NCI-H128 (cell line): ENCODE measurements at regions not wholly inside any gene's neighbourhood (a gene's known extent, or its start where the extent isn't known, plus 50 kb on each side); places are given as distances from the start of the nearest gene placed in this dataset.
"Not testable (repeated sequence)": the region's sequence is repeated elsewhere in the genome, so short reads cannot be mapped to it uniquely, and the experiment has no call there.

Source experiments
- DNase-seq: peaks from one replicate; lab custom pipeline; 2025; ENCODE audit not compliant: unreplicated experiment; lab: John Stamatoyannopoulos, UW

DNA sequence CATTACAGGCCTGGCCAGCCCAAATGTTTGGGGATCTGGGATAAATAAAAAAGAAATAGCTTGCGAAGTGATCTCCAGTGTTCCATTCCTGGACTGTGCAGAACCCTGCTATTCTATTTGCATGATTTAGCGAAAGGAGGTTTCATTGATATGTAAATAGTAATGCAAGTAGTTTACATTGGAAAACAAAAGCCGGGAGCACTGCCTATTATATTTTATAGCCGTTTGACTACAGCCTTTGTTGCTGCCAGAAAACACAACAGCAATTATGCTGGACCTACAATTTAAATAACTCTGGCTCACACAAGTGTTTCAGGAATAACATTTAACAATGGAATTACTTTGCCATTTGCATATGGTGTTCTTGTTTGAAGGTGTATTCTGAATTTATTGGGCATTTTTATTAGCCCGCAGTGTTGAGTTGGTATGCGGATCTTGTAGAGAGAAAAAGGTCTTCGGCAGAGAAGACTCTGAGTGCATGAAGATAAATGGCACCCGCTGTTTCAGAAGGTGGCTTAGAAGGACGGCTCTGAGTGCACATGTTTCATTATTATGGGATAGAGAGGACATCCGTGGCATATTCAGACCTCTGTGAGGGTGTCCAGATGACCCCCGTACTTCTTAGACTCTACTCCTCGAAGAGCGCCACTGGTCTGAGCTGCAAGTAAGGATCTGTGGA lies 315.0 kb downstream of the BRD1 start:
- no peak for DNase-seq

DNA sequence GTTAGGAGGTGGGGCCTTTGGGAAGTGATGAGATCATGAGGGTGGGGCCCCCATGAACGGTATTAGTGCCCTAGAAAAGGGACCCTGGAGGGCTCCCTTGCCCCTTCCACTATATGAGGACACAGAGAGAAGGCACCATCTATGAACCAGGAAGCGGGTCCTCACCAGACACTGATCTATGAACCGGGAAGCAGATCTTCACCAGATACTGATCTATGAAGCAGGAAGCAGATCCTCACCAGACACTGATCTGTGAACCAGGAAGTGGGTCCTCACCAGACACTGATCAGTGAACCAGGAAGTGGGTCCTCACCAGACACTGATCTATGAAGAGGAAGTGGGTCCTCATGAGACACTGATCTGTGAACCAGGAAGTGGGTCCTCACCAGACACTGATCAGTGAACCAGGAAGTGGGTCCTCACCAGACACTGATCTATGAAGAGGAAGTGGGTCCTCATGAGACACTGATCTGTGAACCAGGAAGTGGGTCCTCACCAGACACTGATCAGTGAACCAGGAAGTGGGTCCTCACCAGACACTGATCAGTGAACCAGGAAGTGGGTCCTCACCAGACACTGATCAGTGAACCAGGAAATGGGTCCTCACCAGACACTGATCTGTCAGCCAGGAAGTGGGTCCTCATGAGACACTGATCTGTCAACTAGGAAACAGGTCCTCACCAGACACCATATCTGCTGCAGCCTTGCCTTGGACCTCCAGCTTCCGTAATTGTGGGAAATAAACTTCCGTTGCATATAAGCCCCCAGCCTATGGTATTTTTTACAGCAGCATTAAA lies 316.1 kb downstream of the BRD1 start:
- DNase-seq = not testable (repeated sequence)

DNA sequence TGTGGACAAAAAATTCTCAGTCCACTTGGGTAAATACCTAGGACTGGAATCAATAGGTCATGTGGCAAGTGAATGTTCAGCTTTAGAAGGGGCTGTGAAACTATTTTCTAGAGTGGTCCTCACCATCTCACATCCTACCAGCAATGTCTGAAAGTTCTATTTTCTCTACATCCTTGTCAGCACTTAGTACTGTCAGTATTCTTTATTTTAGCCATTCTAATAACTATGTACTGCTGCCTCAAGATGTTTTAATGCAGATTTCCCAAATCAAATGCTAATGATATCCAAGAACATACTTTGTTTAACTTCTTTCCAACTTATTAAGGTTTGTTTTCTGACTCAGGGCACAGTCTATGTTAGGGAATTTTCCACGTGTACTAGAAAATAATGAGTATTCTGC lies 317.0 kb downstream of the BRD1 start:
- no peak for DNase-seq

DNA sequence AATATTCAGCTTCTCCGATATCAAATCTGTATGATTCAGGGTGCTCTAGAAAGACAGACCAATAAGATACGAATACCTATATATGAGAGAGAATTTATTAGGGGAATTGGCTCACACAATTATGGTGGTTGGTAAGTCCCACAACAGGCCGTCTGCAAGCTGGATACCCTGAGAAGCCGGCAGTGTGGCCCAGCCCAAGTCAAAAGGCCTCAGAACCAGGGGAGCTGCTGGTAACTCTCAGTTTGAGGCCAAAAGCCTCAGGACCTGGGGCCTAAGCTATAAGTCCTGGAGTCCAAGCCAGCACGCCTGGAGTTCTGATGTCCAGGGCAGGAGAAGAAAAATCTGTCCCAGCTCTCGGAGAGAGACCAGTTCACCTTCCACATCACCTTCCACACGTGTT lies 318.7 kb downstream of the BRD1 start:
- DNase-seq = no peak

DNA sequence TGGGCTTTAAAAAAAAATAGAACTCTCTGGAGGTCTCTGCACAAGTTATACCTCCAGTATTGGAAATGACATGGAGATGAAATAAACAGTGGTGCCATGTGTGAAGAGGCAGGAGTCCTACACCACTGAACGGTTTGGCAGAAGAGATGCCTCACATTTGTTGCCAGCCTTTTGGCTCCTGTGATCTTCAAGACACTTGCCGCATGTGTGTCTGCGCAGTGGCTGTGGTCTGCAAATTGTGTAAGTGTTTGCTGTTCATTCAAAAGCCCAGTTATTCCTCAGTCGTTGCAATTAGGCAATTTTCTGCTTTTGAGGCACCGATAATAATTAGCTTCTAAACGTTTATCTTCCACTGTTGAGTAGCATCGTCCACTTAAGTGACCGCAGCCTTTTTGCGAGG lies 319.1 kb downstream of the BRD1 start:
- no peak for DNase-seq

DNA sequence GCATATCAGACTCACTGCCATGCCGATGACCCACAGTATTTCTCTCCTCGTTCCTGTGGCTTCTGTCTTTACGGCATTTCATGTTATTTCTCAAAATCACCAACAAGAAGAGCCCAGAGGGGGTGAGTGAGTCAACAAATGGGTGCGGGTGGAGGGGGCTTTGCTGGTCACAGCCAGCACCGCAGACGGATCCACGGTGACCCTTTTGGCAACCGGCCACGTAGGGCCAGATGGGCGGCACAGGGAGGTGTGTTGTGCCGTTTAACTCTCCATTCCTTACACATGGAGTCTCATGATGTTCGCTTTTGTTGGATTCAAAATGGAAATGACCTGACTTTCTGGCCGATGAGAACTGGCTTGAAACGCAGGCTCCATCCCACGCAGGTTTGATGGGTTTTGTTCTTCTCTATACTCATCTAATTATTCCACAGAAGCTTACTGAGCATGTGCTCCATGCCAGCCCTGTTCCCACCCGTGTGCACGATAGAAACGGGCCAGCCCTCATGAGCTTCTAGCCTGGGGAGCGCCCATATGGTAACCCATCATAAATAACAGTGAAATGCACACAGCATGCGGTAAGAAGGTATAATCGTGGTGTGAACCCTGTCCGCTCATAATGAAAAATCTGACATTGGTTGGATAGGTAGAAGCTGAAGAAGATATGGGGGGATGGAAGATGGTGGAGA lies 319.9 kb downstream of the BRD1 start:
- DNase-seq = no peak

DNA sequence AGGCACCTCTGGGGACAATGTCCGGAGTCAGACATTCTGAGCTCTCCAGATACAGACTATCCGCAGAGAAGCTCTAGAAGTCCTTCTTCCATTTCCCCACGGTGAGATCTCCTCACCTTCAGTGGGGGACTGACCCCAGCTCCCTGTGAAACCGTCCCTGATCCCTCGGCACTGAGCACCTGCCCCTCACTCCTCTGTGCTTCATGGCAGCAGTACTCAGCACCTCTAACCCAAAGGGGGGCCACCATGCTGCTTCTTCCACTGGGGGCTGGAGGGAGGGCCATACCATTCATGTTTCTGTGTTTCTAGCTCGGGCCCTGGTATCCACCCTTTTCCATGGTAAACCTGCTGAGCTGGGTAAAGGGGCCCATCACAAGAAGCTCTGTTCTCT lies 321.7 kb downstream of the BRD1 start:
- no peak for DNase-seq

DNA sequence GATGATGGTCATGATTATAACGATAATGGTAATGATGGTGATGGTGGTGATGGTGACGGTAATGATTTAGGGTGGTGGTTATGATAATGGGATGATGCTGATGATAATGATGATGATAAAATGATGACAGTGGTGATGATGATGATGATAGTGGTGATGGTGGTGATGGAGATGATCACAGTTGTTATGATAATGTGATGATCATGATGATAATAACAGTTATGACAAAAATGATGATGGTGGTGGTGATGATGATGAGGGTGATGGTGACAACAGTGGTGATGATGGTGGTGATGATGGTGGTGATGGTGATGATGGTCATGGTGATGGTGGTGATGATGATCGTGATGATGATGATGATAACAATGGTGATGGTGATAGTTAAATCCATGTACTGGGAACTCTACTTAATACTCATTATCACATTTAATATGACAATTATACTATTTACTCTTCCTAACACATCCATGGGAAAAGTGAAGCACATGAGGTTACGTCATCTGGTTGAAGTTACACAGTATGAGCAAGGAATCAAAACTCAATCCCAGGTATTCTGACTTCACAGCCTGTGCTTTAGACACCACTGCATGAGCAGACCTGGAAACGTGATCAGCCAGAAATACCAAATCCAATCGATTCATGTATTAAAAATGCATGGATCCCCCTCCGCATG lies 322.2 kb downstream of the BRD1 start:
- DNase-seq = no peak

DNA sequence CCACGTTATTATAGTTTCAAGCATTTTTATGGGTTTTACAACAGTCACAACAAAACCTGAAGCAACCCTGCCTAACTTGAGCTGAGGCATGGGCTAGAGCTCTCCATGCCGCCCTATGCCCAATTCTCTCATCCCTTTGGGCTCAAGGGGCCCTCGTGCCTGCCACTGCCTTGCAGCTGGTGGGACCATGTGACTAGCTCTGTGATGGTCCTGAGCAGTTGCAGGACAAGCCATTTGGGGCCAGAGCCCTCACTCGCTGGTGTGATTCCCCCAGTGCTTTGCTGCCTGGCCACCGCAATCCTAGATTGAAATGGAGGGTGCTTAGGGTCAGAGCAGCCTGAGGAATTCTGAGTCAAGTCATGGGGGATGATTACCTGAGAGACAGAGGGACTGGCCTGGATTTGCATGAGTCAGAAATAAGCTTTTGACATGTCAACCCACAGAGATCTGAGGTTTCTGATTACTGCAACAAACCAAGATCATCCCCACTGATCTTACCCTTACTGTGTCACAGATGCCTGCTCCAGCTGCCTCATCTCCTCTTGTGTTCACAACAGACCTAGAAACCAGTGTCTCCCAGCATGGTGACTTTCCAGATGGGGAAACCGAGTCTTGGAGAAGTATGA lies 323.7 kb downstream of the BRD1 start:
- DNase-seq = no peak

DNA sequence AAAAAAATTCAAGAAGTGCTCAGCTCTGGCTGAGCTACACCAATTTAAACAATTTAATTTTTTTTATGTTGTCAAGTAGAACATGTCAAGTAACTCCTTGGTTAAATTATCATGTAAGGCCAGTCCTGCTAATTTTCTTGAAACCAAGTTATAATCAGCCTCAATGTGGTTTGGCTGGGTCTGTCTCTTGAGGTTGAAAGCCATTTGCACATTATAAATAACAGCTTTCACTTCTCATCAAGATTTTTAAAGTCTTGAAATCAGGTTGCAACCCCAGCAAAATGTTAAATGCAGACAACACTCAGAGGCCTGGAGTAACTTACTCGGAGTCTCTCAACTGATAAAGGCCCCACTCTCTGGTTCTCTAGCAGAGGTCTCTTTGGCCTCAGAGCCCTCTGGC lies 324.4 kb downstream of the BRD1 start:
- DNase-seq = no peak

DNA sequence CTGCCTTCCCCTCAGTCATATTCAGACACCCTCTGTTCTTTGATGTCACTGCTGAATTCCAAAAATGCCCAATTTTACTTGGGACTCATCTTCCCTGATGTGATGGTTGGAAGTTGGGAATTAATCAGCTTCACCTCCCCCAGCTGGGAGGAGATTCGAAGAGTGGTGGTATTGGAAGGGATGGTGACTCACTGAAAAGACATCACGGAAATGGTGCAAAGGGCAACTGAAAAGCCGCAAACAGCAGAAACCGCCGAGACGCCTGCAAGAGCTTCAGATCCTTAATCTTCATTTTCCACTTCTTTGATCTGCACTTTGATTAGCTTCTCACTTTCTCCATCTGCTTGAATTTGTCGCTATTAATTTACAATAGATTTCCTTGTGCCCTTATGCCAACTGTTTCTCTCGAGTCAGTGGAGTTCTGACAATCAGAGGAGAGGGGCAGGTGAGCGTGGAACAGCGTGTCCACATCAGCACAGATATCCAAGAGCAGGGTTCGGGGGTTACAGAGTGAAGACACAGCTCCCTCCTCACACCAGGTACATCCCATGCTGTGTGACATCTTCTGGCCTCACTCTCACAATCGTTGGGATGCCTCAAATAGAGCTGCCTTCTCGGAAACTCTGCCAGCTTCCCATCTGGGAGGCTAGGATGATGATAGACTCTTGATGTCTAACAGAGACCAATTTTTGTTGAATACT lies 325.4 kb downstream of the BRD1 start:
- no peak for DNase-seq

DNA sequence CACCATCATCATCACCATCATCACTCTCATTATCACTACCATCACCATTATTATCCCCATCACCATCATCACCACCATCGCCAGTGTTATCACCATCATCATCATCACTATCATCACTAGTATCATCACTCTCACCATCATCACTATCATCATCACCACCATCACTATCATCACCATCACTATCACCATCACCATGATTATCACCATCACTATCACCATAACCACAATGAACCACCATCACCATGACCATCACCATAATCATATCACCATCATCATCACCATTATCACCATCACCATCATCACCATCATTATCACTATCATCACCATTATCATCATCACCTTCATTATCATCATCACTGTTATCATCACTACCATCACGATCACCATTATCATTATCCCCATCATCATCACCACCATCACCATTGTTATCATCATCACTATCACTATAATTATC lies 326.7 kb downstream of the BRD1 start:
- no peak for DNase-seq

DNA sequence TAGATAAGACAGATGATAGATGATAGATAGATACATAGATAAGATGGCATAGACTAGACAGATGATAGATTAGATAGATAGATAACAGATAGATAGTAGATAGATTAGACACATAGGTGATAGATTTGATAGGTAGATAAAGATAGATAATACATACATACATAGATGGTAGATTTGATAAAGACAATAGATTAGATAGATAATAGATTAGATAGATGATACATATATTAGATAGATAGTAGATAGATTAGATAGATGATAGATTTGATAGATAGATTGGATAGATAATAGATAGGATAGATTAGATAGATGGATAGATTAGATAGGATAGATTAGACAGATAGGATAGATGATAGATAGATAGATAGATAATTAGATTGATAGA lies 327.6 kb downstream of the BRD1 start:
- DNase-seq = no peak

DNA sequence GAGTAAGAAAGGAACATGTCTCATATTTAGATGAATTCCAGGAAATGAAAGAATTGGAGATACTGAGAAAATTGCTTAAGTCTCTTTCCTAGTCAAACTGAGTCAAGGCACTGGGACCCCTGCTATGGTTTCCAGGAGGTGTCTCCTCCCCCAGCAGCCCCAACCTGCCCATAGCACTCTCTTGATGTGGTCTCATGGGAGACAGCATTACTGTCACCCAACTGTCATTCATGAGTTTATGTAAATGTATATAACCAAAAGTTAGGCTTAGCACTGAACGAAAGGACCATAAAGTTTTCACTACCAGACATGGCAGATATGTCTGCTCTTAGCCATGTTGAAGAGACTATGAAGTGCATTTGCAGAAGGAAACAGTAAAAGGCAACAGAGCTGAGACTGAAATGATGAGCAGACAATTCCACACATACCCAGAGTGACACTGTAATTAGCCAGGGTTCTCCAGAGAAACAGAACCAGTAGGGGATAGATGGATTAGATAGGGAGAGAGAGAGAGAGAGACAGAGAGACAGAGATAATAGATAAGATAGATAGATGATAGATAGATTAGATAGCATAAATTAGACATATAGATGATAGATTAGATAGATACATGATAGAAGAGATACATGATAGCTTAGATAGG lies 328.1 kb downstream of the BRD1 start:
- DNase-seq = no peak

DNA sequence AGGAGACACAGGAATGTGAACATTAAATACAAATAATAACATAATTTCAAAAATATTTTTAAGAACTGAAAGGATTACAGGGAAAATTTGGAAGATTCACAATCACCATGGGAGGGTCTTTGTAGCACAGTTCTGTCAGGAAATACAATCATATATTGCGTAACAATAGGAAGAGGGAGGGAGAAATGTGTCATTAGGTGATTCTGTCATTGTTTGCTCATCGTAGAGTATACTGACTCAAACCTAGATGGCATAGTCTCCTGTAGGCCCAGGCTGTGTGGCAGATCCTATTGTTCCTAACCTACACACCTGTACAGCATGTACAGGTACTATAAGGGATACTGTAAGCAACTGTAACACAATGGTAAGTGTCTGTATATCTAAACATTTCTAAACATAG lies 330.4 kb downstream of the BRD1 start:
- DNase-seq = no peak

DNA sequence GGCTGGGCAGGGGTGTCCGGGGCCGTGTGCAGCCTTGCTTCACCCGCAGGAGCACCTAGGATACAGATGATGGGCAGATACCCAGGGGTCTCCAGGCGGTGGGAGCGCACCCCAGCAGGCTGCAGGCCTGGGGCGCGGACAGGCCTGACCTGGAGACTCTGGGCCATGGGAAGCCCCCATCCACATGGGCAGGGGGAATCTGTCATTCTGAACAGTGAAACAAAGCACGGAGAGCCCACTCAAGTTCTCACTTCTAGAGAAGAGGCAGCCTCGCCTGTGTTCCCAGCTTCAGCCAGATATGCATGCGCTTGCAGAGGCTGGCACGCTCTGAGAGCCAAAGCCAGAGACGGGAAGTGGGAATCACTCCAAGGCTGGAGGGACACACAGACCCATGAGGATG lies 333.1 kb downstream of the BRD1 start:
- no peak for DNase-seq

DNA sequence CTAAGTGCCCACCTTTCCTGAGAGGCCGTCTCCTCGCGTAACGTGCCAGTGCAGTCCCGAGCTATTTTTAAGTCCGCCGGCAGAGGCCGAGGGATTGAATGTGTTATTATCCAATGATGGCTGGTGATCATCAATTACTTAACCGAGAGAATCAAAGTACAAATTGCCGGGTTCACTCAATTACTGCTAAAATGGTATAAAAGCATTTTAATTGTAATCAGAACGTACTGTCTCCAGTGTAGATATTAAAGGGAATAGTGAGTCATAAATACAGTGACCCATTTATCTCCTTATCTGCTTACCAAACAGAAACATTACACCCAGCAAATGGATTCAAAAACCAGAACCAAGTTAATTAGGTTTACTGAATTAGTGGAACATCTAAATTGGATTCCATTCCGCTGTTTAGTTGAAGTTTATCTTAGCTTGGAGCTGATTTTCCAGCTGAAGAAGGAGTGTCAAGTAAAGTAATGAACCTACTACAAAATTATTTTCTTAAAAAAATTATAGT lies 334.9 kb downstream of the BRD1 start:
- DNase-seq = no peak

DNA sequence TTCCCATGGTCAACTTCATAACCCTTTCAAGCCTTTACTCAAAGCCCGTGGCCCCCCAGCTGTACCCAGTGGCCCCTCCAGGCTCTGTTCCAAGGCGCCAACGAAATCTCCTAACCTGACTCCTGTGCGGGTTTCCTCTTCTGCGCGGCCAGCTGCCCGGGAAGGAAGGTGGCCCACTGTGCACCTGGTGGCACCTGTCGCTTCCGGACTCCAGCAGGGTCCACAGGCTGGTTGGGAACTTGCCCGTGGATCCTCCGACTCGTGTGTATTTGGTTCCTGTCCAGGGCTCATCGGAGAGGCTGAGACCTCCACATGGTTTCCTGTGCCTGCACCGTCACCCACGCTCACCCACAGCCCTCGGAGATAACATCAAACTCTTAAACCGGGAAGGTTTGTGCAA lies 335.4 kb downstream of the BRD1 start:
- no peak for DNase-seq

DNA sequence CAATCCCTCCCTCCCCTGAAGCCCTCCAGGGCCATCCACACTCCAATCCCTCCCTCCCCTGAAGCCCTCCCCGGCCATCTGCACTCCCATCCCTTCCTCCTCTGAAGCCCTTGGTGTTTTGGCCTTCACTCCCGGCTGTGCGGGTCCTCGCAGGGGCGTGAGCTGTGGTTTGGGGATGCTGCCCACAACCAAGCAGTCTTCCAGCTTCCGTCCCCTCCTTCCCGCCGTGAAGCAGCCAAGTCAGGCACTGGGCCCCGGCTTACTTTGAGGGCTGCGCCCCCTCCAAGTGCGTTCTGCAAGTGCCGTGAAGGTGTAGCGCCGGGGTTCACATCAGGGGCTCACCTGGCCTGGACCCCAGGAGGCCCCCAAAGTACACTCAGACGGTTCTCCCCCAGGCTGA lies 335.9 kb downstream of the BRD1 start:
- no peak for DNase-seq

DNA sequence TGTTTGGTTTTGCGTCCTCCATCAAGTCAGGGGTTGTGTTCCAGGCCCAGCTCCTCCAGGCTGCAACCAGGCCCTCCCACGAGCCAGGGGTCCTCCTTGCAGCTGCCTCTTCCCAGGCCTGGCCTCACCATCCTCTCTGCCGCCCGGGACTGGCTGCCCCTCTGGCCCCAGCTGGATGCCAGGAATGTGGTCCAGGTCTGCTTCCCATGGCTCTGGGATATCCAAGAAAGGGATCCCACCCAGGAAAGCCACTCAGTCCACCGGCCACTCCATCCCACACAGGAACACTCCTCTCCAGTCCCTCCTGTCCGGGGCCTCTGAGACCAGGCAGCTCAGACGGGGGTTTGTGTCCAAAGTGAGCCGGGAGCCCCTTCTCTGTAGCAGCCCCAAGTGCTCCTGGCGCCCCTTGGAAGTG lies 336.4 kb downstream of the BRD1 start:
- DNase-seq = no peak
